K562 (cell line): ENCODE measurements at regions not wholly inside any gene's neighbourhood (a gene's known extent, or its start where the extent isn't known, plus 50 kb on each side); places are given as distances from the start of the nearest gene placed in this dataset.

Experiments
- ATAC-seq: fragments of 200-7000 bp; cut with Tn5 transposase; 3 replicates; pipeline ENCODE4 v1.9.1; 2020; ENCODE audit warnings: moderate library complexity
- BruUV-seq: library from RNA; stranded (reverse); fragments of 400-500 nt; replicated peaks from 2 replicates; lab custom pipeline; 2021; lab: Mats Ljungman, UMichigan
- CTCF ChIA-PET: fragments of 300-600 bp; formaldehyde crosslinking; extraction: SDS; loops from one replicate; lab custom pipeline; 2021; ENCODE audit warnings: low intra/inter-chr PET ratio; lab: Yijun Ruan, JAX
- POLR2A ChIA-PET: fragments of 300-600, 350-650 bp; sonication (Branson Sonifier 250); formaldehyde crosslinking; extraction: SDS; loops from one replicate; lab custom pipeline; 2021; ENCODE audit warnings: antibody characterized with exemption, inconsistent platforms; lab: Yijun Ruan, JAX
- DNase-seq, 4 experiments: peaks; one replicate each; pipeline versions ENCODE4 v3.0.0 to v3.0.0-alpha.2; 2011 to 2018; ENCODE audit warnings: low spot score in 3 of 4, mixed read lengths in 3 of 4; ENCODE audit errors: extremely low read depth in 1 of 4
- FAIRE-seq: peaks from 2 replicates; lab custom pipeline; 2011; peaks lifted over from hg19 to GRCh38; lab: Jason Lieb, UNC
- H2AFZ ChIP-seq: 2 replicates; pipeline ENCODE4 v1.6.0; 2011; ENCODE audit warnings: low read depth, low read length, control low read depth, inconsistent platforms
- H3K27ac ChIP-seq: fragments of 200-600 bp; 3 replicates; pipeline ENCODE4 v1.8.0; 2011; ENCODE audit warnings: low read depth, mild to moderate bottlenecking, control low read depth, inconsistent platforms, low read length, moderate library complexity, mixed read lengths; ENCODE audit errors: extremely low read depth
- H3K27me3 ChIP-seq, 2 experiments: fragments of 300-600 bp in 1 of 2; 2 replicates in 1 of 2; 3 replicates in 1 of 2; pipeline versions ENCODE4 v1.6.0 to v1.8.0; 2011; ENCODE audit warnings: inconsistent platforms in 2 of 2, low read length in 2 of 2, mild to moderate bottlenecking in 1 of 2, mixed read lengths in 1 of 2, moderate library complexity in 1 of 2; ENCODE audit not compliant: control insufficient read depth in 2 of 2, insufficient read depth in 2 of 2
- H3K36me3 ChIP-seq: fragments of 300-600 bp; 3 replicates; pipeline ENCODE4 v1.8.0; 2011; ENCODE audit warnings: mild to moderate bottlenecking, low read length, inconsistent platforms; ENCODE audit not compliant: control insufficient read depth, insufficient read depth
- H3K4me1 ChIP-seq, 2 experiments: fragments of 200-600 bp in 1 of 2; replicated peaks in 1 of 2; 2 replicates in 1 of 2; 3 replicates in 1 of 2; pipeline versions ENCODE4 v1.5.1 to v1.8.0; 2011; ENCODE audit warnings: inconsistent platforms in 2 of 2, low read length in 2 of 2, mild to moderate bottlenecking in 1 of 2, mixed read lengths in 1 of 2, moderate library complexity in 1 of 2; ENCODE audit not compliant: control insufficient read depth in 2 of 2, insufficient read depth in 2 of 2
- H3K4me2 ChIP-seq: 2 replicates; pipeline ENCODE4 v1.6.1; 2011; ENCODE audit warnings: low read length, control low read depth, inconsistent platforms, mixed read lengths; ENCODE audit not compliant: insufficient read depth
- H3K4me3 ChIP-seq: fragments of 200-600 bp; sonication (generic), shearing (Covaris generic); 2 replicates; pipeline ENCODE4 v1.5.1; 2016; ENCODE audit warnings: control low read depth, inconsistent platforms
- H3K79me2 ChIP-seq: fragments of 200-600 bp; 3 replicates; pipeline ENCODE4 v1.8.0; 2011; ENCODE audit warnings: low read length, inconsistent platforms; ENCODE audit not compliant: control insufficient read depth, insufficient read depth
- H3K9ac ChIP-seq, 2 experiments: 2 replicates each; pipeline versions ENCODE4 v1.6.0 to v1.6.1; 2011; ENCODE audit warnings: low read depth in 2 of 2, low read length in 2 of 2, control low read depth in 1 of 2, inconsistent platforms in 1 of 2, mild to moderate bottlenecking in 1 of 2, mixed read lengths in 1 of 2; ENCODE audit not compliant: insufficient read depth in 1 of 2
- H3K9me1 ChIP-seq: one replicate; pipeline ENCODE4 v1.6.0; 2011; ENCODE audit warnings: inconsistent platforms, mild to moderate bottlenecking, low read length, moderate library complexity; ENCODE audit not compliant: control insufficient read depth, insufficient read depth
- H3K9me3 ChIP-seq: replicated peaks from 2 replicates; pipeline ENCODE4 v1.5.1; 2011; ENCODE audit warnings: low read depth, low read length, inconsistent platforms; ENCODE audit not compliant: control insufficient read depth, insufficient read depth
- H4K20me1 ChIP-seq: replicated peaks from 2 replicates; pipeline ENCODE4 v1.6.1; 2011; ENCODE audit warnings: low read length, inconsistent platforms, mixed read lengths; ENCODE audit not compliant: control insufficient read depth, insufficient read depth
- EGR1 ChIP-seq: fragments of 450-650 bp; conservative IDR thresholded peaks from 2 replicates; pipeline ENCODE4 v1.6.1; 2017; ENCODE audit warnings: mild to moderate bottlenecking
- NFXL1 ChIP-seq: fragments of 450-650 bp; formaldehyde crosslinking; IDR thresholded peaks from 2 replicates; pipeline ENCODE4 v1.4.0; 2021; ENCODE audit warnings: mild to moderate bottlenecking
- NRF1 ChIP-seq, 2 experiments: fragments of 450-650 bp; IDR thresholded peaks in 1 of 2; conservative IDR thresholded peaks in 1 of 2; 2 replicates each; pipeline ENCODE4 v1.6.1; 2014; ENCODE audit warnings: mild to moderate bottlenecking in 2 of 2
- RAD21 ChIP-seq, 2 experiments: fragments of 250-450 bp in 1 of 2; fragments of 450-650 bp in 1 of 2; sonication (Bioruptor Pico) in 1 of 2; formaldehyde crosslinking in 1 of 2; IDR thresholded peaks in 1 of 2; conservative IDR thresholded peaks in 1 of 2; 2 replicates each; pipeline versions ENCODE4 v1.4.0 to v1.8.0; 2020 to 2022; ENCODE audit warnings: mild to moderate bottlenecking in 2 of 2, moderate library complexity in 1 of 2
- SRSF7 ChIP-seq: fragments of 200-400 bp; formaldehyde crosslinking; optimal IDR thresholded peaks from 2 replicates; pipeline ENCODE3; 2017; ENCODE audit warnings: mild to moderate bottlenecking, low read depth, low read length
- WGBS: fragments of 100-300 bp; shearing (Covaris generic); methylation state at CpG from one replicate; pipeline ENCODE4 v1.1.6; 2016; ENCODE audit warnings: low coverage, mixed read lengths; ENCODE audit not compliant: insufficient coverage; ENCODE audit errors: missing lambda C conversion rate; 5-methylcytosine and 5-hydroxymethylcytosine counted together
- in situ Hi-C: fragments of 300-500 bp; cut with MboI; formaldehyde crosslinking; loops from 4 replicates; pipeline ENCODE4 v1.15.0; 2018; ENCODE audit warnings: inconsistent platforms, mixed read lengths
- intact Hi-C: fragments of 100-400 bp; cut with micrococcal nuclease; formaldehyde crosslinking; loops from 2 replicates; pipeline ENCODE4 v1.14.2; 2022

- Histone ChIP-seq H3K79me2 (no peaks in the 10 kb centered on the region), H2AFZ (no peak overlapping the region), H3K4me2 (no peak overlapping the region), H4K20me1 (peaks cover 6% of the 10 kb centered on the region; the same call in 1 of the 2 replicates), H3K27ac (no peak overlapping the region), H3K9me1 (no peaks in the 10 kb centered on the region), H3K4me1 (no peaks in the 10 kb centered on the region), H3K27me3 (peaks cover 12 to 56% of the 10 kb centered on the region in 2 experiments; a peak in 3 of 5 replicates), H3K9ac (no peak overlapping the region), H3K36me3 (no peaks in the 10 kb centered on the region), H3K4me3 (no peak overlapping the region), H3K9me3 (no peaks in the 10 kb centered on the region)
- CTCF ChIA-PET: no interaction called here
- DNase-seq: no peak
- no peak for FAIRE-seq
- POLR2A ChIA-PET: interaction anchor here (1.0 kb wide), 1 partner anchor 33 kb away, joined by 4 read pairs; no protein-coding TSS in a partner anchor
- 2% methylated on average over 7 of the region's 8 CpGs for WGBS
- BruUV-seq: no TSS peak
- intact Hi-C loops (no loop called here), in situ Hi-C loops (no loop called here)
- ATAC-seq: no peak
- TF ChIP-seq EGR1: 0 out of 2 replicates have a peak, but pooled peaks have one; percentile 6
- TF ChIP-seq NRF1 (conservative IDR thresholded peaks at IDR 0.05 in 1 of 2, IDR thresholded peaks at IDR 0.05 in 1 of 2): no peak
- no peak for TF ChIP-seq SRSF7
These were observed 351.2 kb downstream of the CDC5L start for GRCh38 chr6:44738601-44739146.

- no peak overlapping the region for H3K27ac ChIP-seq
- POLR2A ChIA-PET: interaction anchor here (0.6 to 1.0 kb wide), 4 partner anchors 10 to 91 kb away, joined by 3 to 4 read pairs (median 3); no protein-coding TSS in a partner anchor
These were observed 351.7 kb downstream of the CDC5L start for GRCh38 chr6:44739181-44739580.

More at GRCh38 chr6:44739181-44739580, 351.7 kb downstream of the CDC5L start:
- CTCF ChIA-PET: no interaction called here
- BruUV-seq: no TSS peak
- no peak overlapping the region for H3K9ac ChIP-seq
- no peaks in the 10 kb centered on the region for H3K36me3 ChIP-seq
- no peak overlapping the region for H3K4me2 ChIP-seq
- ATAC-seq: peak; percentile 45; the same call in 2 of the 3 replicates
- peaks cover 6% of the 10 kb centered on the region; the same call in 1 of the 2 replicates for H4K20me1 ChIP-seq
- no peaks in the 10 kb centered on the region for H3K9me1 ChIP-seq
- in situ Hi-C loops: no loop called here
- no peak for FAIRE-seq
- no peaks in the 10 kb centered on the region for H3K4me1 ChIP-seq
- no peaks in the 10 kb centered on the region for H3K9me3 ChIP-seq
- no peak overlapping the region for H3K4me3 ChIP-seq
- DNase-seq: peak in 1 of 4 experiments; percentile 7
- intact Hi-C loops: no loop called here
- peaks cover 12 to 52% of the 10 kb centered on the region in 2 experiments; a peak in 3 of 5 replicates for H3K27me3 ChIP-seq
- no peaks in the 10 kb centered on the region for H3K79me2 ChIP-seq
- H2AFZ ChIP-seq: no peak overlapping the region
- TF ChIP-seq RAD21 (CRISPR knock-in tag; conservative IDR thresholded peaks at IDR 0.05 in 1 of 2, IDR thresholded peaks at IDR 0.05 in 1 of 2): 0 out of 4 replicates have a peak, but pooled peaks of 1 of the 2 experiments have one; percentile 7
- TF ChIP-seq NFXL1: no peak
- TF ChIP-seq, all 486 proteins: peak for 1
- 3% methylated on average over 16 of the region's 16 CpGs for WGBS
